ENCODE measurements at regions not wholly inside any gene's neighbourhood (a gene's known extent, or its start where the extent isn't known, plus 50 kb on each side); places are given as distances from the start of the nearest gene placed in this dataset.
A peak's percentile ranks its signal among the peaks of the same experiment; 100 is the strongest.

GRCh38 chr4:55186123-55186522 is 60.7 kb upstream of the KDR start:
- Histone ChIP-seq H3K36me3 (replicated peaks in 1 of 2; ENCODE audit: control insufficient read depth in 2 of 2, insufficient read depth in 2 of 2, low read length in 2 of 2) (no peaks in the 10 kb centered on the region), H3K4ac (ENCODE audit: low read length) (no peak overlapping the region), H3K27me3 (ENCODE audit: control insufficient read depth in 3 of 3, insufficient read depth in 3 of 3, low read depth in 1 of 3, low read length in 3 of 3) (no peaks in the 10 kb centered on the region), H2AK5ac (ENCODE audit: low read depth, low read length) (no peak overlapping the region), H3K14ac (ENCODE audit: low read length) (no peak overlapping the region), H2BK120ac (ENCODE audit: low read depth, low read length) (no peak overlapping the region), H2BK12ac (ENCODE audit: low read length) (no peak overlapping the region), H3K18ac (ENCODE audit: low read length) (no peak overlapping the region), H3K9ac (ENCODE audit: low read depth, low read length, poor library complexity) (no peak overlapping the region), H2BK15ac (ENCODE audit: low read length) (no peak overlapping the region), H3K79me1 (ENCODE audit: low read depth, low read length) (no peaks in the 10 kb centered on the region), H3K4me1 (ENCODE audit: control insufficient read depth in 2 of 2, insufficient read depth in 1 of 2, low read depth in 1 of 2, low read length in 2 of 2) (peaks cover 4 to 23% of the 10 kb centered on the region in 2 donors), H3K4me2 (ENCODE audit: insufficient read depth, low read length, poor library complexity, severe bottlenecking) (no peak overlapping the region), H4K8ac (ENCODE audit: low read depth, low read length) (no peak overlapping the region), H2AFZ (ENCODE audit: low read length) (peak overlapping the region; percentile 76), H3K27ac (replicated peaks; ENCODE audit: low read length) (no peak overlapping the region), H3K23ac (ENCODE audit: low read depth, low read length, poor library complexity) (no peak overlapping the region), H3K9me3 (replicated peaks in 1 of 2; ENCODE audit: control insufficient read depth in 2 of 2, insufficient read depth in 1 of 2, low read depth in 1 of 2, low read length in 2 of 2) (peaks cover 0 to 4% of the 10 kb centered on the region in 2 donors), H3K4me3 (ENCODE audit: low read length in 2 of 2) (no peak overlapping the region), H2BK5ac (ENCODE audit: low read length) (no peak overlapping the region), H4K91ac (ENCODE audit: low read depth, low read length, poor library complexity) (no peak overlapping the region)
- DNase-seq (ENCODE audit: low spot score), result no peak

- Histone ChIP-seq H3K36me3 (replicated peaks in 1 of 2; ENCODE audit: control insufficient read depth in 2 of 2, insufficient read depth in 2 of 2, low read length in 2 of 2) (no peaks in the 10 kb centered on the region), H3K27ac (replicated peaks; ENCODE audit: low read length) (no peak overlapping the region), H3K4me3 (ENCODE audit: low read length in 2 of 2) (no peak overlapping the region), H3K27me3 (ENCODE audit: control insufficient read depth in 3 of 3, insufficient read depth in 3 of 3, low read depth in 1 of 3, low read length in 3 of 3) (no peaks in the 10 kb centered on the region), H2BK120ac (ENCODE audit: low read depth, low read length) (no peak overlapping the region), H3K9me3 (replicated peaks in 1 of 2; ENCODE audit: control insufficient read depth in 2 of 2, insufficient read depth in 1 of 2, low read depth in 1 of 2, low read length in 2 of 2) (peaks cover 0 to 4% of the 10 kb centered on the region in 2 donors), H3K4me1 (ENCODE audit: control insufficient read depth in 2 of 2, insufficient read depth in 1 of 2, low read depth in 1 of 2, low read length in 2 of 2) (peaks cover 4 to 18% of the 10 kb centered on the region in 2 donors), H2AFZ (ENCODE audit: low read length) (peak overlapping the region; percentile 76), H4K91ac (ENCODE audit: low read depth, low read length, poor library complexity) (no peak overlapping the region), H3K79me1 (ENCODE audit: low read depth, low read length) (no peaks in the 10 kb centered on the region), H2AK5ac (ENCODE audit: low read depth, low read length) (no peak overlapping the region), H2BK15ac (ENCODE audit: low read length) (no peak overlapping the region), H2BK12ac (ENCODE audit: low read length) (no peak overlapping the region), H3K23ac (ENCODE audit: low read depth, low read length, poor library complexity) (no peak overlapping the region), H3K4me2 (ENCODE audit: insufficient read depth, low read length, poor library complexity, severe bottlenecking) (no peak overlapping the region), H2BK5ac (ENCODE audit: low read length) (no peak overlapping the region), H3K9ac (ENCODE audit: low read depth, low read length, poor library complexity) (no peak overlapping the region), H4K8ac (ENCODE audit: low read depth, low read length) (no peak overlapping the region), H3K18ac (ENCODE audit: low read length) (no peak overlapping the region), H3K4ac (ENCODE audit: low read length) (no peak overlapping the region), H3K14ac (ENCODE audit: low read length) (no peak overlapping the region)
- no peak for DNase-seq (ENCODE audit: low spot score)
- WGBS, 2 donors (ENCODE audit: extremely low coverage in 2 of 2, insufficient read length in 2 of 2, insufficient replicate concordance in 1 of 2), result no CpG with 5 or more reads among the region's 3 CpGs
These were observed 61.3 kb upstream of the KDR start for GRCh38 chr4:55186700-55187099.

GRCh38 chr4:55214172-55214571 is 88.8 kb upstream of the KDR start:
- H2AK5ac ChIP-seq (ENCODE audit: low read depth, low read length), result no peak overlapping the region
- H2BK120ac ChIP-seq (ENCODE audit: low read depth, low read length), result no peak overlapping the region
- peak overlapping the region; percentile 92 for H4K8ac ChIP-seq (ENCODE audit: low read depth, low read length)
- no peaks in the 10 kb centered on the region for H3K9me3 ChIP-seq (replicated peaks in 1 of 2; ENCODE audit: control insufficient read depth in 2 of 2, insufficient read depth in 1 of 2, low read depth in 1 of 2, low read length in 2 of 2)
- no peak overlapping the region for H2BK15ac ChIP-seq (ENCODE audit: low read length)
- H3K4me2 ChIP-seq (ENCODE audit: insufficient read depth, low read length, poor library complexity, severe bottlenecking), result no peak overlapping the region
- H2AFZ ChIP-seq (ENCODE audit: low read length), result peak overlapping the region; percentile 80
- H2BK12ac ChIP-seq (ENCODE audit: low read length), result no peak overlapping the region
- H4K91ac ChIP-seq (ENCODE audit: low read depth, low read length, poor library complexity), result no peak overlapping the region
- no peaks in the 10 kb centered on the region for H3K79me1 ChIP-seq (ENCODE audit: low read depth, low read length)
- H3K4ac ChIP-seq (ENCODE audit: low read length), result no peak overlapping the region
- no peak overlapping the region for H3K4me3 ChIP-seq (ENCODE audit: low read length in 2 of 2)
- no peak for DNase-seq (ENCODE audit: low spot score)
- H3K14ac ChIP-seq (ENCODE audit: low read length), result no peak overlapping the region
- H2BK5ac ChIP-seq (ENCODE audit: low read length), result no peak overlapping the region
- H3K23ac ChIP-seq (ENCODE audit: low read depth, low read length, poor library complexity), result no peak overlapping the region
- H3K9ac ChIP-seq (ENCODE audit: low read depth, low read length, poor library complexity), result no peak overlapping the region
- no peaks in the 10 kb centered on the region for H3K36me3 ChIP-seq (replicated peaks in 1 of 2; ENCODE audit: control insufficient read depth in 2 of 2, insufficient read depth in 2 of 2, low read length in 2 of 2)
- H3K27me3 ChIP-seq (ENCODE audit: control insufficient read depth in 3 of 3, insufficient read depth in 3 of 3, low read depth in 1 of 3, low read length in 3 of 3), result no peaks in the 10 kb centered on the region
- H3K4me1 ChIP-seq (ENCODE audit: control insufficient read depth in 2 of 2, insufficient read depth in 1 of 2, low read depth in 1 of 2, low read length in 2 of 2), result peaks cover 0 to 2% of the 10 kb centered on the region in 2 donors
- no peak overlapping the region for H3K27ac ChIP-seq (replicated peaks; ENCODE audit: low read length)
- H3K18ac ChIP-seq (ENCODE audit: low read length), result peak overlapping the region; percentile 48
- no CpG with 5 or more reads among the region's 3 CpGs for WGBS, 2 donors (ENCODE audit: extremely low coverage in 2 of 2, insufficient read length in 2 of 2, insufficient replicate concordance in 1 of 2)

- no peak overlapping the region for H3K4me2 ChIP-seq (ENCODE audit: insufficient read depth, low read length, poor library complexity, severe bottlenecking)
- H2BK120ac ChIP-seq (ENCODE audit: low read depth, low read length), result no peak overlapping the region
- no peak overlapping the region for H2BK5ac ChIP-seq (ENCODE audit: low read length)
- H2AK5ac ChIP-seq (ENCODE audit: low read depth, low read length), result no peak overlapping the region
- H2AFZ ChIP-seq (ENCODE audit: low read length), result no peak overlapping the region
- H3K18ac ChIP-seq (ENCODE audit: low read length), result no peak overlapping the region
- no peak overlapping the region for H3K4ac ChIP-seq (ENCODE audit: low read length)
- H4K8ac ChIP-seq (ENCODE audit: low read depth, low read length), result no peak overlapping the region
- no peaks in the 10 kb centered on the region for H3K79me1 ChIP-seq (ENCODE audit: low read depth, low read length)
- no peak overlapping the region for H3K9ac ChIP-seq (ENCODE audit: low read depth, low read length, poor library complexity)
- H3K36me3 ChIP-seq (replicated peaks in 1 of 2; ENCODE audit: control insufficient read depth in 2 of 2, insufficient read depth in 2 of 2, low read length in 2 of 2), result no peaks in the 10 kb centered on the region
- no CpG with 5 or more reads among the region's 1 CpG for WGBS, 2 donors (ENCODE audit: extremely low coverage in 2 of 2, insufficient read length in 2 of 2, insufficient replicate concordance in 1 of 2)
- H3K9me3 ChIP-seq (replicated peaks in 1 of 2; ENCODE audit: control insufficient read depth in 2 of 2, insufficient read depth in 1 of 2, low read depth in 1 of 2, low read length in 2 of 2), result no peaks in the 10 kb centered on the region
- no peak overlapping the region for H2BK12ac ChIP-seq (ENCODE audit: low read length)
- H3K23ac ChIP-seq (ENCODE audit: low read depth, low read length, poor library complexity), result no peak overlapping the region
- no peak overlapping the region for H3K4me3 ChIP-seq (ENCODE audit: low read length in 2 of 2)
- H3K14ac ChIP-seq (ENCODE audit: low read length), result no peak overlapping the region
- H3K4me1 ChIP-seq (ENCODE audit: control insufficient read depth in 2 of 2, insufficient read depth in 1 of 2, low read depth in 1 of 2, low read length in 2 of 2), result peaks cover 0 to 2% of the 10 kb centered on the region in 2 donors
- H3K27me3 ChIP-seq (ENCODE audit: control insufficient read depth in 3 of 3, insufficient read depth in 3 of 3, low read depth in 1 of 3, low read length in 3 of 3), result no peaks in the 10 kb centered on the region
- no peak overlapping the region for H2BK15ac ChIP-seq (ENCODE audit: low read length)
- DNase-seq (ENCODE audit: low spot score), result no peak
- H4K91ac ChIP-seq (ENCODE audit: low read depth, low read length, poor library complexity), result no peak overlapping the region
- no peak overlapping the region for H3K27ac ChIP-seq (replicated peaks; ENCODE audit: low read length)
These were observed 89.7 kb upstream of the KDR start for GRCh38 chr4:55215087-55215486.

All from neuronal stem cell (in vitro differentiated cells).